C1 segment of cervical spinal cord (tissue), 14 donors: ENCODE measurements at regions not wholly inside any gene's neighbourhood (a gene's known extent, or its start where the extent isn't known, plus 50 kb on each side); places are given as distances from the start of the nearest gene placed in this dataset.
"Not testable (repeated sequence)": the region's sequence is repeated elsewhere in the genome, so short reads cannot be mapped to it uniquely, and the experiment has no call there.

Source experiments
- DNase-seq, 14 donors: peaks; one replicate each; lab custom pipeline; 2025; lab: John Stamatoyannopoulos, UW

DNA sequence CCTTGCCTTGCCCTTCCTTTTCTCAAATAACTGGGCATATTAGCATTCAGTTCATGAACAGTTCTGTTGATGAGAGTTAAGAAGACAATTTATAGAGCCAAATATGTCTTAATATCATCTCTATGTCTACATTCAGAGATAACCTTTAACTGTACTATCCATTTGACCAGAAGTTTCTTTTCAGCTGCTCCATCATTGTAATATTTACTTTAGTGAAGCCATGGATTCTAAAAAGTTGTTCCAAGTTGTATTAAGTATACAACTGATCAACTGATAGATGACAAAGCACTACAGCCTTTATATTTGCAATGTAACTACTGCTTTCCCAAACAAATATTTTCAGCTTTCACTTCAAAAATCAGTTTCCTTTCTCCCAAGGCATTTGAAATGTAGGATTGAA, 1252.7 kb downstream of the EPHA7 start:
- DNase-seq, result no peak

DNA sequence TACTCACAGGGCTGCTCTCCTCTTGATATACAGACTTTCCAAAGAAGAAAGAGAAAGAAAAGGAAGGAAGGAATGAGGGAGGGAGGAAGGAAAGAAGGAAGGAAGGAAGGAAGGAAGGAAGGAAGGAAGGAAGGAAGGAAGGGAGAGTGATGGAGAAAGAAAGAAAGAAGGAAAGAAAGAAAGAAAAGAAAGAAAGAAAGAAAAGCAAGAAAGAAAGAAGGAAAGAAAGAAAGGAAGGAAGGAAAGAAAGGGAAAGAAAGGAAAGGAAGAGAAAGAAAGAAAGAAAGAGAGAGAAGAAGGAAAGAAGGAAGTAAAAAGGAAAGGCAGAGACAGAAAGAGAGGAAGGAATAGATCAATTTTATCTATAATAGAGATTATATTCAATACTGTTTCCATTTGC, 1257.4 kb downstream of the EPHA7 start:
- DNase-seq, result no peak

DNA sequence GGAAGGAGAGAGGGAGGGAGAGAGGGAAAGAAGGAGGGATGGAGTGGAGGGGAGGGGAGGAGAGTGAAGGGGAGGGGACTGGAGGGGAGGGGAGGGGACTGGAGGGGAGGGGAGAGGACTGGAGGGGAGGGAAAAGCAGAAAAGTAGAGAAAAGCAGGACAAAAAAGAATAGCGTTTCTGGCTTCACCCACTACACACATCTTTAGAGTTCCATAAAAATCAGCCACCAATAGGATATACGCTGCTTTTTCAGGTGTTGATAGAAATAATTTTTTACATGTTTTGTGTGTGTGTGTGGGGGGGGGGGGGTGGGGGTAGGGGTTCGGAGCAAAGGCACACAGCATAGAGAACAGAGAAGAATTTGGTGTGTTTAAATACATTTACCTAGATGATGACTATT, 1259.1 kb downstream of the EPHA7 start:
- DNase-seq, result no peak

DNA sequence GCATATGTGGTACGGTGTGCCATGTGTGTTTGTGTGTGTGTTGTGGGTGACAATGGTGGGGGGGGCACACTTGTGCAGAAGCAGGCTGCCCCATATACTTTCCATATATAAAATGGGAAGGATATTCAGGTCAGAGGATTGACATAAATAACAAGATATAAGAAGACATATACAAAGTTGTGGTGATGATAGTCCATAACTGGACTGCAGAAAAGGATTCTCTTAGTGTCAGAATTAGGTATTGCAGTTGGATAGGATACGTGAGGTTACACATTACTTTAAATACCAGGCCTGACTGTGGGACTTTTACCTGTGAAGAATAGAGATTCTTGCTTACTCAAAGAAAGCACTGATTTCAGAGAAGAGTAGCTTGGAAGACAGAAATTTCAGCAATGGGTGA, 1260.3 kb downstream of the EPHA7 start:
- DNase-seq, result no peak

DNA sequence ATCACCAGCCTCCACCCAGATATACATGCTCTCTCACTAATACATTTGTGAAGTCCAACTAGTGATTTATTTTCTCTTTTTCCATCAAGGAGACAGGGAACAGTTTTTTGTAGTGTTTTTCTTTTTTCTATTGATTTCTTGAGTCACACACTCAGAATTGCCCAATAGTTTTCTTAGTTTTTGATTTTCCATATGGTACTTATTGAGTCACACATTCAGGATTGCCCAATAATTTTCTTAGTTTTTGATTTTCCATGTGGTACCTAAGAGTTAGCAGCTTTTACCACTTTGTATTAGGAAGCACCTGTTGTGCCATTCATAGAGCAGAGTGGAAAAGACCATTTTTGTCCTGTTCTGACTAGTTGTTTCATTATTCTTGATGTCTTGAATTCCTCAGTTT, 1268.8 kb downstream of the EPHA7 start:
- DNase-seq, result no peak

DNA sequence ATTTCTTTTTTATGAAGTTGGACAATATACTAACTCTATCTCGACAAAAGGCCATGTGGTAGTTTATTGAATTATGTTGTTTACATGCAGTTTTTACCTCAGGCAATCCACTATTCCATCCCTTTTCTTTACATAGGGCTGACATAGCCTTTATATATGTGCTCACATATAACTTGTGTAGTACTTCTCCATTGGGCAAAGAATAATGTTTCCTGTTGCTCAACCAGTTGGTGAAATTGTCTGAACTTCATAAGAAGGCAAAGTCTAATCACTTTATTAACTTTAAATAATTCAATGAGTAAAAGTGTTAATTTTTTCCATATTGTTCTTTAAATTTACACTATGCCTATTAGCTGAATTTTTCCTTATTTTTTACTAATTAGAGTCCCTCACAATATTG, 1272.1 kb downstream of the EPHA7 start:
- DNase-seq, result no peak

DNA sequence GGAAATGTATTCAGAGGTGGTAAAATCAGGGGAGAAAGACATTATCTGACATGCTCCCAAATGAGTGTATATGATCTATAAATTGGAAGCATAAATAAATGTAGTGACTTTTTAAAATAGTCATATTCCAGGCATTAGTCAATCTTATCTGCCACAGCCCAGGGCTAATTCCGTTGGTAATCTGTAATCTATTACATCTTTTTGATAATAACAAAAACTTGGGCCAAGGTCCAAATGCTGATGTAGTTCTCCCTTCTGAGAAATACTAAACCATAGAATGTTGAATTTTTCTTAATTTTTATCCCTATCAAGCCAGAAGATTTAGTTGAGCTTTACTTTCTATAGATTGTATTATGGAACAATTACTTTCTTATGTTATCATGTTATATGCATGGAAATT, 1279.8 kb downstream of the EPHA7 start:
- DNase-seq, result no peak

DNA sequence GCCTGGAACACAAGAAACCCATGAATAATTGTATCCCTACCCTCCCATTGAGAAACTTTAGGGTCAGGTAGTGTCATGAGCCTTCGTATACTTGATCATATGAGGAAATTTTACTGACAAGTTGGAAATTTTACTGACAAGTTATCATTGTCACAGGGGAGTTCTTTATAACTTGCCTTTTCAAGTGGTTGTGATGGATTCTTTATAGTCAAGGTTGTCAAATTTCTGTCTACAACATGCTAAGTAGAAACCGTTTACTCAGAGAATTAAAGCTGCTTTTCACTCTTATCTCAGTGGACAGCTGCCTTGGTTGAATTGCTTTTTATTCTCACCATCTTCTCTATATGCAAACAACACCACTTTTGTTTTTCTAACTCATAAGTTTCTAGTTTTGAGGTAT, 1286.4 kb downstream of the EPHA7 start:
- no peak for DNase-seq

DNA sequence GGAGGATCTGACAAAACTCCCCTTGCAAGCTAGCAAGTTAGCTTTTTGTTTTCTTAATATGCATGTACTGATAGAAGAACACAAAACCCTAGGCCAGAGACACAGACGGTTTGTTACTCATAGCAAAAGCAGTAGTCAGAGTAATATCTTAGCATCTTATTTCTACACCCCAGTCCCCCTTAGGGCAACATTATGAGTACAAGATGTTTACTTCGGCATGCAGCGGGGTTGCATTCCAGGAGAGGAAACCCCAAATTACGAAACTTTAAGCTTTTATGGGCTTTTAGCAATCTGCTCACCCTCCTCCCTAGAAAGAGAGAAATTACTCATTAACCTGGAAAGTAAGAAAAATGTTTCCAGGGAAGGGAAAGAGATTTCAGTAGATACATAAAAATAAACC, 1286.9 kb downstream of the EPHA7 start:
- no peak for DNase-seq

DNA sequence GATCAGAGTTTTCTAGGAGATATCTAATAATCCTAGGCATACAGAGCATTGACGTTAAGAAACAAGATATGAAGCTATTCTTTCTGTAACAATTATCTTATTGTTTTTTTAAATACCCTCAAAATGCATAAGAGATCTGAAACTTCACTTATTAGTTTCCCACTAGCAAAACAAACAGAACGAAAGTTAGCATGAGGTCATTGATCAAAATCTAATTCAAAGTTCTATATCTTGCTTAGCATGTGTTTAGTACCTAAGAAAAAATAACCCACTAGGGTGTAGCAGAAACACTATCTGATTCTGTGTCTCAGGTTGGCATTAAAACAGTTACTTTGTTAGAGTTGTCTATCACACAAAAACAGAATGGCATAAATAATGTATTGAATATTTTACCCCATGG, 1288.4 kb downstream of the EPHA7 start:
- DNase-seq, result no peak

DNA sequence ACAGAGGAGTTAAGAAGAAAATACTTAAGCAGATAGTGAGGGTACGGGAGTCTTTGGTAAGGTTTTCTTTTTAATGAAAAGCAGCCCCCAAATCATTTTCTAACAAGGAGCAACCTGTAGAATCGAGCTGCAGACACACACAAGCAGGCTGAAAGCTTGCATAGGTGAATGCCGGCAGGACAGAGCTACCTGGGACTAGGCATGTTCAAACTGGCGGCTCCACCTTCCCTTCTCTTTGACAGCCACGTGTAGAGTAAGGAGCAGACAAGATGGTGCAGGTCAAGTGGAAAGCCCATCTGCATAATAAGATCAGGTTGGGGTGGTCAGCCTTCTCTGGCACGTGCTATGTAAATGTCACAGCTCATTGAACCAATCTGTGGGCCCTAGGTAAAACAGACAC, 1292.4 kb downstream of the EPHA7 start:
- no peak for DNase-seq

DNA sequence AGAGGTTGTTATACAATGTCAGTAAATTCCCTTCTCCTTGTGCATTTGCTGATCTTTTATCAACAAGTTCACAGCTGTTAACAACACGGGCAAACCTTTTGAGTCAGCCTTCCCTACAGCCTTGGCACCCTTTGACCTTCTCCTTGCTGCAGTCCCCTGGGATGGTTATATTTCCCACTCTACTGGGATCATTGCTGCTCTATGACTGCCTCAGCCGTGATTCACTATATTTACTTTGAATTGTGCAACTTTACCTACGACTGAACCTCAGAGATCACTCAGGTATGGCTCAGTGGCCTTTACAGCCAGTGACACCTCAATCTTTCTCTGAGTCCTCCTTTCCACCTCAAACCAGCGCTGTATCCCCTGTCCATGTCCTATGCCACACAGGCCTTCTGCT, 1293.3 kb downstream of the EPHA7 start:
- DNase-seq, result no peak

DNA sequence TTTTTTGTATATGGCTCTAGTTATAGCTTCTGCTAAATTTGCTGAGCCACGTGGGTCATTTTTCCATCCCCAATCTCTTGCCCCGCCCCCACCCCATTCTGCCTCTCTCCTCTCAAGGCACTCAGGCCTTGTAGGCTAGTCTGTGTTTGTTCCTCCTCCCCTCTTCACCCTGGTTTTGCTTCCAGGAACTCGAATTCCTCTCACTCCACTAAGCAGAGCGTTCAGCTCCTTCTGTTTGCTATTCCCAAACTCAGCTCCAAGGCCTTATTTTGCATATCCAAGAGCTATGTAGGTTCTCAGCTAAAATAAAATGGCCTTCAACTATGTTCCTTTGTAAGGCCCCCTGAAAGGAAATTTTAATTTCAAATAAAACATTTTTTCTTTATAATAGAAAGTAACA, 1293.7 kb downstream of the EPHA7 start:
- no peak for DNase-seq

DNA sequence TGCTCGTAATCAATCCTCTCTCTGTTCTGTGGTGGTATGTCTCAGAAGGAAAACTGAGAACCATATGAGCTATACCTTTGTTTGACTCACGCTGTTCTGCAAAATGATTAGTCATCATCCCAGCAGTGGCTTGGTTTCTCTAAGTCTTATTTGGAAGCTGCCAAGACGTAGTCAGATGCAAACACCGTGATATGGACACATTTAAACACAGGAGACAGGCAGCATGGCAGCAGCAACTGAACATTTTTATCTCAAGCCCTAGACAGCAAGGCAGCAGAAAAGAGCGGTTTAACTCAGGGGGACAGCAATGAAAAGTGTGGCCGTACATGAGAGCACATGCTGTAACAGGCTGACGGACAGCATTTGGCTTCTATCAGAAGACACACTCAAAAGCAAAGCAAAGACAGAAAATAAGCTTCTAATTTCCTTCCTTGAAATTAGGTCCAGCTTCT, 1295.1 kb downstream of the EPHA7 start:
- DNase-seq, result no peak

DNA sequence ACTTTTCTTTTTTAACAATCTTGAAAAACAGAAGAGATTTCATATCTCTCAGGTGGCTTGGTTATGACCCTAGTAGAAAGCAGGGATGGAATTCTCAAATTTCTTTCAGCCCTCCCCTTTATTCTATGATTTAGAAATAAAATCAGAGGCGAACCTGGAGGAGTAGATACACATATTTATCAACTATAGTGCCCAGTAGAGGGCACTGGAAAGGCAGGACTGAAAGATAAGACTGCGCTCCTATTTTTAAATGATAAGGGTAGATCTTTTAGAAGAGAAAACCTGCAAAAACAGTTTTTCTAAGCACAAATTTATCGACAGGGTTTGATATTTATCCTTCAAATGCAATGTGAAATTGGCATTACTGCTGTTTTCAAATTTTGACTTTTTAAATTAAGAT, 1296.6 kb downstream of the EPHA7 start:
- no peak for DNase-seq

DNA sequence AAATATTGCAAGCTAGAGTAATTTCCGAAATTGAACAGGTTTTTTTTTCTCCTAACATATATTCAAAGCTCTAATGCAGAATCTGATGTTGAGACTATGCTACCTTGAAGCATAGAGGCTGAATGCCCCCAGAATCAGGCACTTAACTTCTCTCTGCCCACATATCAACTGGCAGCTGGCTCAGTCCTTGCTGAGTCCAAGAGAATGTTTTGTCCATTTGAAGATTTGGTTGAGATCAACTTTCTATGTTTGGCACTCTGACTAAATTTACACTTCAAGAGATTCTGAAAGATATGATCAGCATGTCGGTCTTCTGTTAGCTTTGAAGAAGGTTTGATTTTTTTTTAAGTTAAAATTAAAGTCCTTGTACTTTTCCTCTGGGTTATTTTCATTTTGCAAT, 1298.1 kb downstream of the EPHA7 start:
- no peak for DNase-seq

DNA sequence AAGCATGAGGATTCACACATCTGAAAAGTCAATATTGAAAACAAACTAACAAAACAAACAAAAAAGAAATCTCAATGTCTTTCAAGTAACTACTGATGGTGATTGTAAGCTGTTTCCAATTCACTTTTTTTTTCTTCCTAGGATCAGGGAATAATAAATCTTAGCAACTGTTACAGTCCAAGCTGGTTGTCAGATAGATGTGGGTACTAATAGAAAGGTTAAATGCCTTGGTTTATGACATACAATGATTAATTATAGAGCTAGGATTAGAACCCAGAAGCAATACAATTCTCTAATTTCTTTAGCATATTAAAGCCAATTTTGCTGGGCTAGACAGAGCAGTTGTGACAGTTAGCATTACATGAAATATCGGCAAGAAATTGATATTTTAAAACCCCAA, 1301.6 kb downstream of the EPHA7 start:
- no peak for DNase-seq

DNA sequence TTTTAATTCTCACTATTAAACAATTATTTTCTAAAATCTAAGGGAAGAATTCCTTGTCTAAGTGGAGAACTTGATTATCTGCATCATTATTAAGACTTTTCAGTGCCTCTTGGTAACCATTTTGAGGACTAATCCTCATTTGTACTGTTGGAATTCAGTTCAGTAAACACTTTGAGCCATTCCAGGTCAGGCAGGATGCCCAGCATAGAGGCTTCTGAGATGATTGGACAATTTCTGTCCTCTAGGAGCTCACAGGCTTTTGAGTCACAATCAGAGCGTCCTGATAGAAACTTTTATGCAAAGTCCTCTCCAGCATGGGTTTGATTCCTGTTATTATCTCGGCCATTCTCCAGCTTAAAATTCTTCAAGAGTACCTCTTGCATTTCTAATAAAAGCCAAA, 1304.6 kb downstream of the EPHA7 start:
- no peak for DNase-seq

DNA sequence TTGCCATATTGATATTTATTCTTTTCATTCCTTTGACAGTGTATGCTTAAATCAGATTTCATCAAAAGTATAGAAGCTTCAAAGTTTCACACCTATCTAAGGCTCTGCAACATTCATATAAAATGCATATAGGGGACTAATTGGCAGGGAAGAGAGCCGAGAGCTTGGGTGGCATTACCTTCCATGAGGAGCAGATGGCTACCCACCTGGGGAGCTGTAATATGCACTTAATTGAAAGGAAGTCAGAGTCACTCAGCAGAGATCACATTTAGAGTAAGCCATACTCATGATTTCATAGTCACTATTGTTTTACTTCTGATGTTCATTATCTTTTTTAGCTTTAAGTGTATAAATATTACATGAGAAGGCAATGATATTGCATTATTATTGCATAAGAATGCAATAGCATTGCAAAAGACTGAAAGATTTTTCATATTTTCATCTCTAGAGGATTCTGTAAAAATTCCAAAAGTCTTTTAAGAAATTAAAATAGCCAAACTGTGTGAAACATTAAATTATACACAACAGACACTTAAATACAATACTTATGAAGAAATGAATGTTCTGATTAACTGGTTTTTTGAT, 1305.2 kb downstream of the EPHA7 start:
- no peak for DNase-seq

DNA sequence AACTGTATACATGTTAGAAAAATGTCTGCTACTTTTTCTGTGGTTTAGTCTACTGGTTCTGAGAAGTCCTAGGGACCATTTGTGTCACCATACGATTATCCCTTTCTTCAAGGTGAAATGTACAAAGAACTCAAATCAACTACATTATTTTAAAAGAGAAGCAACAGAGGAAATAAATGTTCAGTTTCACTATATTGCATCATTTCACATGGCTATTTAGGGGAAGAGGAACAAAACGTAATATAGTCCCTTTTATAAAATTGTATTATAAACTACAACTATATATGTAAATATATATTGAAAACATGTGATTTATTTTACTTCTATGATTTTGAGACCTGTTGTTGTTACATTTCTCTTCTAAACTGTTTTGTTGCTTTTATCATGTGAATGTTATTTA, 1308.0 kb downstream of the EPHA7 start:
- no peak for DNase-seq

DNA sequence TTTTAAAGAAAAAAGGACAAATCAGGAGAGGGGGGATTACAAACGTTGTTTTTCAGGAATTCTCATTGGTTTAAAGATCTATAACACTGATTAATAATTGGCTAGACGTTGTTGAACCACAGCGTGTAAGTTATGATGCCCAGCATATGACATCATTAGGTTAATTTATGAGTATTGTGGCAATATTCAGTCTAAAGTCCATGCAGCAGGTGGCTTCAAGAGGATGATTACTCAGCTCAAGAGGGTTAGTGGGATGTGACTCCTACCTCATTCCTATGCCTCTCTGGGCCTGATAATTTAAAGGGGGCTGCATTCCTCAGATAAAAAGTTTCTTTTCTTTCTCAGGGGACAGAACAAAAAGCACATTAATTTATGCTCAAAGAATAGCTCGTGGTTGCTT, 1309.0 kb downstream of the EPHA7 start:
- no peak for DNase-seq

DNA sequence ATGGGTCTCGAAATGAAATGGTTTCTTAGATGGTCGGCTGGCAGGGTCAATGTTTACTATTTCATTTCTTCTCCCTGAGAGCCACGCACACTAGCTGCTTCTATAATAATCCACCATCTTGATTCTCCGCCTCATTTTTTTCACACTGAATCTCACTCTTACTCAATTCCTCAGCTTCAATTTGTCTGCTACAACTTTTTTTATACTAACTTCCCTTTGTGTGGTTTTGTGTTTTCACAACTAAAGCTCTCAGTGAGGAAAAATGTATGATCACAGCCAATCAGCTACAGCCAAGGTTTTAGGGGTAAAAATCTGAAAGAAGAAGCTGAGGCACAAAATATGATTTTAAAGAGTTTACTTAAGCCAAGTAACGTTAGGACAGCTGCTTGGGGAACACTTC, 1309.4 kb downstream of the EPHA7 start:
- DNase-seq, result no peak

DNA sequence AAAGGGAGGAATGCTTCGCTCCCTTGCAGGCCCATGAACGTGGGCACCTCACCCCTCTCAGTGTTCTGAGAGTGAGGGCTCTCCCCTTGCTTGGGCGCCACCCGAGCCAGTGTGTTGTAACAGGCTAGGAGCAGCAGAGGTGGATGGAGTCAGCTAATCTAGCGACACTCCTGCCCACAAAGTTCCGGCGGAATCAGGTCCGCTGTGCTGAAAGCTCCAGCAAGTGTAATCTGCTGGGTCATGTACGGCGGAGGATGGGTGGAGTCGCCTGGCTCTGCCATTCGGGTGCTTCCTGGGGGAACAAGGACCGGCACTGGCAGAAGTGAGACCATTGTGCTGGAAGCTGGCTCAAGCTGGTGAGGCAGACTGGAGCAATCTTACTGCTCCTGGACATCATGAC, 1310.1 kb downstream of the EPHA7 start:
- no peak for DNase-seq

DNA sequence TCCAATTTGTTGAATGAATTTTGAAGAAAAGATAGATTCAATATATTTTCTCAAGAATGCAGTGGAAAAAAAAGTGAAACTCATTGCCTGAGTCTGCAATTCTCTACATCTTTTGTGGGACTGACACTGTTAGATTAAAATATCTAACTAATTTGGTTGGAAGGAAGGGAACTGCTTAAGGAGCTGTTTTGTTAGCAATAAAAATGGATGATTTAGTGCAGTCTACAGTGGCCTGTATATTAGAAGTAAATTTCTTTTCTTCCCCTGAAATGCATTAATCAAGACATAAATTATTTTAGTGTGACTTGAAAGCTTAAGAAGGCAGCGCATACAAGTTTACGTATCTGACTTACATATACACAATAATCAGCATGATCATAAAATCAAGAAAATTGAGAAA, 1332.6 kb downstream of the EPHA7 start:
- DNase-seq, result no peak

DNA sequence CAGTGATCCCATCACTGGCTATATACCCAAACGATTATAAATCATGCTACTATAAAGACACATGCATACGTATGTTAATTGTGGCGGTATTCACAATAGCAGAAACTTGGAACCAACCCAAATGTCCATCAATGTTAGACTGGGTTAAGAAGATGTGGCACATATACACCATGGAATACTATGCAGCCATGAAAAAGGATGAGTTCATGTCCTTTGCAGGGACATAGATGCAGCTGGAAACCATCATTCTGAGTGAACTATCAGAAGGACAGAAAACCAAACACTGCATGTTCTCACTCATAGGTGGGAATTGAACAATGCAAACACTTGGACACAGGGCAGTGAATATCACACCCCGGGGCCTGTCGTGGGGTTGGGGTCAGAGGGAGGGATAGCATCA, 1335.4 kb downstream of the EPHA7 start:
- DNase-seq, result not testable (repeated sequence)
